ENCODE measurements at regions not wholly inside any gene's neighbourhood (a gene's known extent, or its start where the extent isn't known, plus 50 kb on each side); places are given as distances from the start of the nearest gene placed in this dataset.

GRCh38 chr6:26180346-26180745 lies 93.1 kb downstream of the HFE start:
- Histone ChIP-seq H3K79me2 (no peaks in the 10 kb centered on the region), H3K27me3 (ENCODE audit: control insufficient read depth, insufficient read depth, low read length) (no peaks in the 10 kb centered on the region), H3K9me3 (ENCODE audit: control insufficient read depth, low read length) (no peaks in the 10 kb centered on the region), H3K4me3 (ENCODE audit: low read depth, low read length) (no peak overlapping the region), H3K36me3 (ENCODE audit: control insufficient read depth, insufficient read depth, low read length) (no peaks in the 10 kb centered on the region), H3K9ac (no peak overlapping the region), H3K27ac (no peak overlapping the region), H2AFZ (no peak overlapping the region), H3K4me1 (peaks cover 4% of the 10 kb centered on the region), H3K4me2 (ENCODE audit: low read length) (no peak overlapping the region)
- no peak for TF ChIP-seq CTCF (IDR thresholded peaks at IDR 0.05)

- H3K36me3 ChIP-seq (ENCODE audit: control insufficient read depth, insufficient read depth, low read length) = no peaks in the 10 kb centered on the region
- H3K79me2 ChIP-seq = no peaks in the 10 kb centered on the region
- H3K4me2 ChIP-seq (ENCODE audit: low read length) = peak overlapping the region; percentile 73
- H3K9me3 ChIP-seq (ENCODE audit: control insufficient read depth, low read length) = no peaks in the 10 kb centered on the region
- no peaks in the 10 kb centered on the region for H3K27me3 ChIP-seq (ENCODE audit: control insufficient read depth, insufficient read depth, low read length)
- H2AFZ ChIP-seq = peak overlapping the region; percentile 82
- no peak overlapping the region for H3K9ac ChIP-seq
- TF ChIP-seq CTCF (IDR thresholded peaks at IDR 0.05) = no peak
- H3K27ac ChIP-seq = peak overlapping the region; percentile 74
- H3K4me1 ChIP-seq = peaks cover 4% of the 10 kb centered on the region
- H3K4me3 ChIP-seq (ENCODE audit: low read depth, low read length) = peak overlapping the region; percentile 61
Observed at GRCh38 chr6:26183237-26183580, 96.0 kb downstream of the HFE start.

- H3K36me3 ChIP-seq (ENCODE audit: control insufficient read depth, insufficient read depth, low read length) = no peaks in the 10 kb centered on the region
- H3K4me2 ChIP-seq (ENCODE audit: low read length) = peak overlapping the region; percentile 73
- peak overlapping the region; percentile 74 for H3K27ac ChIP-seq
- no peaks in the 10 kb centered on the region for H3K27me3 ChIP-seq (ENCODE audit: control insufficient read depth, insufficient read depth, low read length)
- peak overlapping the region; percentile 61 for H3K4me3 ChIP-seq (ENCODE audit: low read depth, low read length)
- no peaks in the 10 kb centered on the region for H3K9me3 ChIP-seq (ENCODE audit: control insufficient read depth, low read length)
- H3K79me2 ChIP-seq = no peaks in the 10 kb centered on the region
- H3K9ac ChIP-seq = no peak overlapping the region
- H2AFZ ChIP-seq = peak overlapping the region; percentile 82
- no peak for TF ChIP-seq CTCF (IDR thresholded peaks at IDR 0.05)
- peaks cover 4% of the 10 kb centered on the region for H3K4me1 ChIP-seq
Observed at GRCh38 chr6:26183581-26184366, 96.5 kb downstream of the HFE start.

GRCh38 chr6:26184367-26184891 lies 97.2 kb downstream of the HFE start:
- Histone ChIP-seq H2AFZ (peak overlapping the region; percentile 82), H3K4me2 (ENCODE audit: low read length) (peak overlapping the region; percentile 73), H3K27ac (peak overlapping the region; percentile 74), H3K4me3 (ENCODE audit: low read depth, low read length) (peak overlapping the region; percentile 61), H3K79me2 (no peaks in the 10 kb centered on the region), H3K9ac (no peak overlapping the region), H3K27me3 (ENCODE audit: control insufficient read depth, insufficient read depth, low read length) (no peaks in the 10 kb centered on the region), H3K9me3 (ENCODE audit: control insufficient read depth, low read length) (no peaks in the 10 kb centered on the region), H3K4me1 (peaks cover 4% of the 10 kb centered on the region), H3K36me3 (ENCODE audit: control insufficient read depth, insufficient read depth, low read length) (no peaks in the 10 kb centered on the region)
- TF ChIP-seq CTCF (IDR thresholded peaks at IDR 0.05) = no peak

GRCh38 chr6:26185004-26185403 lies 97.8 kb downstream of the HFE start:
- H3K9ac ChIP-seq = no peak overlapping the region
- no peaks in the 10 kb centered on the region for H3K79me2 ChIP-seq
- H3K27ac ChIP-seq = no peak overlapping the region
- peak overlapping the region; percentile 25 for H3K4me2 ChIP-seq (ENCODE audit: low read length)
- H3K27me3 ChIP-seq (ENCODE audit: control insufficient read depth, insufficient read depth, low read length) = no peaks in the 10 kb centered on the region
- H3K4me1 ChIP-seq = peaks cover 4% of the 10 kb centered on the region
- TF ChIP-seq CTCF (IDR thresholded peaks at IDR 0.05) = no peak
- no peak overlapping the region for H3K4me3 ChIP-seq (ENCODE audit: low read depth, low read length)
- H2AFZ ChIP-seq = no peak overlapping the region
- no peaks in the 10 kb centered on the region for H3K9me3 ChIP-seq (ENCODE audit: control insufficient read depth, low read length)
- no peaks in the 10 kb centered on the region for H3K36me3 ChIP-seq (ENCODE audit: control insufficient read depth, insufficient read depth, low read length)
